SJSA1 (cell line): ENCODE measurements at regions not wholly inside any gene's neighbourhood (a gene's known extent, or its start where the extent isn't known, plus 50 kb on each side); places are given as distances from the start of the nearest gene placed in this dataset.

Experiments used
- DNase-seq, 2 experiments: peaks; one replicate each; pipeline ENCODE4 v3.0.0-alpha.2; 2015 to 2020; ENCODE audit warnings: low spot score in 2 of 2, low read depth in 1 of 2
- H3K27ac ChIP-seq: fragments of 250-450 bp; sonication (Bioruptor Pico); 2 replicates; pipeline ENCODE4 v1.5.1; 2020; ENCODE audit warnings: mild to moderate bottlenecking, moderate library complexity
- H3K27me3 ChIP-seq: fragments of 250-450 bp; sonication (Bioruptor Pico); replicated peaks from 2 replicates; pipeline ENCODE4 v1.5.1; 2020; ENCODE audit warnings: mild to moderate bottlenecking, moderate library complexity
- H3K36me3 ChIP-seq: fragments of 250-450 bp; sonication (Bioruptor Pico); 2 replicates; pipeline ENCODE4 v1.5.1; 2020; ENCODE audit warnings: mild to moderate bottlenecking
- H3K4me1 ChIP-seq: fragments of 250-450 bp; sonication (Bioruptor Pico); replicated peaks from 2 replicates; pipeline ENCODE4 v1.6.1; 2021; ENCODE audit warnings: mild to moderate bottlenecking
- H3K4me3 ChIP-seq: fragments of 250-450 bp; sonication (Bioruptor Pico); 2 replicates; pipeline ENCODE4 v1.5.1; 2020; ENCODE audit warnings: mild to moderate bottlenecking
- H3K9me3 ChIP-seq: fragments of 250-450 bp; sonication (Bioruptor Pico); replicated peaks from 2 replicates; pipeline ENCODE4 v1.5.1; 2020; ENCODE audit warnings: mild to moderate bottlenecking

- no peak for DNase-seq
- Histone ChIP-seq H3K9me3 (no peaks in the 10 kb centered on the region), H3K27ac (no peak overlapping the region), H3K27me3 (peaks cover 24% of the 10 kb centered on the region), H3K4me1 (no peaks in the 10 kb centered on the region), H3K36me3 (no peaks in the 10 kb centered on the region), H3K4me3 (no peak overlapping the region)
These were observed 362.7 kb upstream of the SHH start for GRCh38 chr7:156175003-156175402.

GRCh38 chr7:156174428-156174827 is 362.2 kb upstream of the SHH start:
- DNase-seq = no peak
- no peaks in the 10 kb centered on the region for H3K36me3 ChIP-seq
- H3K9me3 ChIP-seq = no peaks in the 10 kb centered on the region

GRCh38 chr7:156173748-156174353 is 361.6 kb upstream of the SHH start:
- no peak overlapping the region for H3K4me3 ChIP-seq
- H3K27me3 ChIP-seq = peaks cover 24% of the 10 kb centered on the region
- no peak for DNase-seq
- no peak overlapping the region for H3K27ac ChIP-seq
- no peaks in the 10 kb centered on the region for H3K4me1 ChIP-seq
- no peaks in the 10 kb centered on the region for H3K9me3 ChIP-seq
- no peaks in the 10 kb centered on the region for H3K36me3 ChIP-seq

More at GRCh38 chr7:156174428-156174827, 362.2 kb upstream of the SHH start:
- Histone ChIP-seq H3K27ac (no peak overlapping the region), H3K4me3 (no peak overlapping the region), H3K4me1 (no peaks in the 10 kb centered on the region), H3K27me3 (peaks cover 24% of the 10 kb centered on the region)

- no peaks in the 10 kb centered on the region for H3K4me1 ChIP-seq
- H3K4me3 ChIP-seq = no peak overlapping the region
- H3K9me3 ChIP-seq = no peaks in the 10 kb centered on the region
These were observed 361.1 kb upstream of the SHH start for GRCh38 chr7:156173346-156173745.

GRCh38 chr7:156172638-156173037 is 360.4 kb upstream of the SHH start:
- peaks cover 24% of the 10 kb centered on the region for H3K27me3 ChIP-seq
- no peak overlapping the region for H3K27ac ChIP-seq
- DNase-seq = no peak
- H3K9me3 ChIP-seq = no peaks in the 10 kb centered on the region
- no peaks in the 10 kb centered on the region for H3K4me1 ChIP-seq
- H3K36me3 ChIP-seq = no peaks in the 10 kb centered on the region
- H3K4me3 ChIP-seq = no peak overlapping the region

More at GRCh38 chr7:156173346-156173745, 361.1 kb upstream of the SHH start:
- Histone ChIP-seq H3K27me3 (peaks cover 24% of the 10 kb centered on the region), H3K27ac (no peak overlapping the region), H3K36me3 (no peaks in the 10 kb centered on the region)
- DNase-seq = no peak

GRCh38 chr7:156169474-156170370 is 357.5 kb upstream of the SHH start:
- Histone ChIP-seq H3K9me3 (no peaks in the 10 kb centered on the region), H3K27me3 (peaks cover 27% of the 10 kb centered on the region), H3K27ac (no peak overlapping the region), H3K36me3 (no peaks in the 10 kb centered on the region), H3K4me3 (no peak overlapping the region), H3K4me1 (no peaks in the 10 kb centered on the region)
- DNase-seq = no peak

- no peak overlapping the region for H3K27ac ChIP-seq
- H3K4me1 ChIP-seq = no peaks in the 10 kb centered on the region
- H3K27me3 ChIP-seq = peaks cover 21% of the 10 kb centered on the region
- DNase-seq = no peak
- H3K36me3 ChIP-seq = no peaks in the 10 kb centered on the region
- H3K4me3 ChIP-seq = no peak overlapping the region
- no peaks in the 10 kb centered on the region for H3K9me3 ChIP-seq
These were observed 356.2 kb upstream of the SHH start for GRCh38 chr7:156168434-156168833.

- no peaks in the 10 kb centered on the region for H3K9me3 ChIP-seq
- no peak overlapping the region for H3K27ac ChIP-seq
- H3K36me3 ChIP-seq = no peaks in the 10 kb centered on the region
- DNase-seq = no peak
- no peak overlapping the region for H3K4me3 ChIP-seq
- H3K4me1 ChIP-seq = no peaks in the 10 kb centered on the region
- peaks cover 18% of the 10 kb centered on the region for H3K27me3 ChIP-seq
These were observed 355.7 kb upstream of the SHH start for GRCh38 chr7:156167987-156168386.

GRCh38 chr7:156167417-156167807 is 355.1 kb upstream of the SHH start:
- Histone ChIP-seq H3K27ac (no peak overlapping the region), H3K4me3 (no peak overlapping the region), H3K27me3 (peaks cover 17% of the 10 kb centered on the region), H3K9me3 (no peaks in the 10 kb centered on the region), H3K4me1 (no peaks in the 10 kb centered on the region), H3K36me3 (no peaks in the 10 kb centered on the region)
- no peak for DNase-seq

- no peaks in the 10 kb centered on the region for H3K4me1 ChIP-seq
- H3K27ac ChIP-seq = no peak overlapping the region
- peaks cover 12% of the 10 kb centered on the region for H3K27me3 ChIP-seq
- H3K9me3 ChIP-seq = no peaks in the 10 kb centered on the region
- no peaks in the 10 kb centered on the region for H3K36me3 ChIP-seq
- no peak for DNase-seq
- H3K4me3 ChIP-seq = no peak overlapping the region
These were observed 354.6 kb upstream of the SHH start for GRCh38 chr7:156166692-156167416.

GRCh38 chr7:156163747-156164146 is 351.5 kb upstream of the SHH start:
- peaks cover 16% of the 10 kb centered on the region for H3K27me3 ChIP-seq
- H3K36me3 ChIP-seq = no peaks in the 10 kb centered on the region
- no peaks in the 10 kb centered on the region for H3K9me3 ChIP-seq
- H3K4me3 ChIP-seq = no peak overlapping the region
- no peak for DNase-seq
- H3K4me1 ChIP-seq = no peaks in the 10 kb centered on the region
- H3K27ac ChIP-seq = no peak overlapping the region

GRCh38 chr7:156162451-156162850 is 350.2 kb upstream of the SHH start:
- DNase-seq = no peak
- Histone ChIP-seq H3K9me3 (no peaks in the 10 kb centered on the region), H3K27ac (no peak overlapping the region), H3K36me3 (no peaks in the 10 kb centered on the region), H3K4me1 (no peaks in the 10 kb centered on the region), H3K4me3 (no peak overlapping the region), H3K27me3 (peaks cover 16% of the 10 kb centered on the region)

- Histone ChIP-seq H3K27ac (no peak overlapping the region), H3K4me1 (no peaks in the 10 kb centered on the region), H3K36me3 (no peaks in the 10 kb centered on the region), H3K9me3 (no peaks in the 10 kb centered on the region), H3K27me3 (peaks cover 16% of the 10 kb centered on the region), H3K4me3 (no peak overlapping the region)
- DNase-seq = no peak
These were observed 348.5 kb upstream of the SHH start for GRCh38 chr7:156160811-156161210.

GRCh38 chr7:156158693-156159092 is 346.4 kb upstream of the SHH start:
- no peaks in the 10 kb centered on the region for H3K4me1 ChIP-seq
- no peak overlapping the region for H3K4me3 ChIP-seq
- DNase-seq = no peak
- H3K36me3 ChIP-seq = no peaks in the 10 kb centered on the region
- no peak overlapping the region for H3K27ac ChIP-seq
- peaks cover 8% of the 10 kb centered on the region; the same call in 1 of the 2 replicates for H3K27me3 ChIP-seq
- H3K9me3 ChIP-seq = no peaks in the 10 kb centered on the region
